C4-2B (cell line): ENCODE measurements at regions not wholly inside any gene's neighbourhood (a gene's known extent, or its start where the extent isn't known, plus 50 kb on each side); places are given as distances from the start of the nearest gene placed in this dataset.

Source experiments
- ZFX ChIP-seq: fragments of 450-650 bp; IDR thresholded peaks from 2 replicates; pipeline ENCODE4 v1.6.1; 2017
- TF ChIP-seq, protein P1 (sequence below): fragments of 450-650 bp; conservative IDR thresholded peaks from 2 replicates; pipeline ENCODE4 v1.5.1; 2017; ENCODE audit warnings: mild to moderate bottlenecking

DNA sequence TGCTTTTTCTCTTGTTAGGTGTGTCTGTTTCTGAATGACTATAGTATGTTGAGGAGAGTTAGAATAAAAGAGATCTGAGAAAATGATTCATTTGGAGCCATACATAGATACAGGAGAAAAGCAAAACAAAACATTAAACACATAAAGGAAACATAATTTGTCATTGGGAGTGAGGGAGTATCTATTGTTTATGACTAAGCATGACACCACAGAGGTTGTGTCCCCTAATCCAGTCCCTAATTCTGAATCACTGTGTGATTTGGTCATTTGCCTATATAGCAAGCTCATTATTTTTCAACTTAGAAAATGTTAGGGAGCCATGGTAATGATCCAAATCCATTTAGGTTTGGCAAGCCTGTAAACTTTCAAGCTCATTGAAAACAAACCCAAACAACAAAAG is 132.3 kb upstream of the BMPER start:
- TF ChIP-seq, protein P1, sequence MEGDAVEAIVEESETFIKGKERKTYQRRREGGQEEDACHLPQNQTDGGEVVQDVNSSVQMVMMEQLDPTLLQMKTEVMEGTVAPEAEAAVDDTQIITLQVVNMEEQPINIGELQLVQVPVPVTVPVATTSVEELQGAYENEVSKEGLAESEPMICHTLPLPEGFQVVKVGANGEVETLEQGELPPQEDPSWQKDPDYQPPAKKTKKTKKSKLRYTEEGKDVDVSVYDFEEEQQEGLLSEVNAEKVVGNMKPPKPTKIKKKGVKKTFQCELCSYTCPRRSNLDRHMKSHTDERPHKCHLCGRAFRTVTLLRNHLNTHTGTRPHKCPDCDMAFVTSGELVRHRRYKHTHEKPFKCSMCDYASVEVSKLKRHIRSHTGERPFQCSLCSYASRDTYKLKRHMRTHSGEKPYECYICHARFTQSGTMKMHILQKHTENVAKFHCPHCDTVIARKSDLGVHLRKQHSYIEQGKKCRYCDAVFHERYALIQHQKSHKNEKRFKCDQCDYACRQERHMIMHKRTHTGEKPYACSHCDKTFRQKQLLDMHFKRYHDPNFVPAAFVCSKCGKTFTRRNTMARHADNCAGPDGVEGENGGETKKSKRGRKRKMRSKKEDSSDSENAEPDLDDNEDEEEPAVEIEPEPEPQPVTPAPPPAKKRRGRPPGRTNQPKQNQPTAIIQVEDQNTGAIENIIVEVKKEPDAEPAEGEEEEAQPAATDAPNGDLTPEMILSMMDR = no peak
- TF ChIP-seq ZFX = no peak
